ENCODE measurements at regions not wholly inside any gene's neighbourhood (a gene's known extent, or its start where the extent isn't known, plus 50 kb on each side); places are given as distances from the start of the nearest gene placed in this dataset.
"Not testable (repeated sequence)": the region's sequence is repeated elsewhere in the genome, so short reads cannot be mapped to it uniquely, and the experiment has no call there.

DNA sequence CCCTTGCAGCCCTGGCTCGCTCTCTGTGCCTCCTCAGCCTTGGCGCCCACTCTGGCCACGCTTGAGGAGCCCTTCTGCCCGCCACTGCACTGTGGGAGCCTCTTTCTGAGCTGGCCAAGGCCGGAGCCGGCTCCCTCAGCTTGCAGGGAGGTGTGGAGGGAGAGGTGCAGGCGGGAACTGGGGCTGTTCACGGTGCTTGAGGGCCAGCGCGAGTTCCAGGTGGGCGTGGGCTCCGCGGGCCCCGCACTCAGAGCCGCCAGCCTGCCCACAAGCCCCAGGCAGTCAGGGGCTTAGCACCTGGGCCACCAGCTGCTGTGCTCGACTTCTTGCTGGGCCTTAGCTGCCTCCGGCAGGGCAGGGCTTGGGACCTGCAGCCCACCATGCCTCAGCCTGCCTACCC is 861.5 kb upstream of the TPTE start:
- TF ChIP-seq, protein P1, sequence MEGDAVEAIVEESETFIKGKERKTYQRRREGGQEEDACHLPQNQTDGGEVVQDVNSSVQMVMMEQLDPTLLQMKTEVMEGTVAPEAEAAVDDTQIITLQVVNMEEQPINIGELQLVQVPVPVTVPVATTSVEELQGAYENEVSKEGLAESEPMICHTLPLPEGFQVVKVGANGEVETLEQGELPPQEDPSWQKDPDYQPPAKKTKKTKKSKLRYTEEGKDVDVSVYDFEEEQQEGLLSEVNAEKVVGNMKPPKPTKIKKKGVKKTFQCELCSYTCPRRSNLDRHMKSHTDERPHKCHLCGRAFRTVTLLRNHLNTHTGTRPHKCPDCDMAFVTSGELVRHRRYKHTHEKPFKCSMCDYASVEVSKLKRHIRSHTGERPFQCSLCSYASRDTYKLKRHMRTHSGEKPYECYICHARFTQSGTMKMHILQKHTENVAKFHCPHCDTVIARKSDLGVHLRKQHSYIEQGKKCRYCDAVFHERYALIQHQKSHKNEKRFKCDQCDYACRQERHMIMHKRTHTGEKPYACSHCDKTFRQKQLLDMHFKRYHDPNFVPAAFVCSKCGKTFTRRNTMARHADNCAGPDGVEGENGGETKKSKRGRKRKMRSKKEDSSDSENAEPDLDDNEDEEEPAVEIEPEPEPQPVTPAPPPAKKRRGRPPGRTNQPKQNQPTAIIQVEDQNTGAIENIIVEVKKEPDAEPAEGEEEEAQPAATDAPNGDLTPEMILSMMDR (conservative IDR thresholded peaks at IDR 0.05; ENCODE audit: low read length): not testable (repeated sequence)
- not testable (repeated sequence) for TF ChIP-seq EZH2phosphoT487 (IDR thresholded peaks at IDR 0.05; ENCODE audit: borderline replicate concordance, low read depth, low read length)
